NCI-H146 treated with DMSO at 0.1 percent for 48 hours (cell line): ENCODE measurements at regions not wholly inside any gene's neighbourhood (a gene's known extent, or its start where the extent isn't known, plus 50 kb on each side); places are given as distances from the start of the nearest gene placed in this dataset.
"Not testable (repeated sequence)": the region's sequence is repeated elsewhere in the genome, so short reads cannot be mapped to it uniquely, and the experiment has no call there.

Experiments used
- DNase-seq: peaks from one replicate; lab custom pipeline; 2025; ENCODE audit not compliant: unreplicated experiment; lab: John Stamatoyannopoulos, UW

DNA sequence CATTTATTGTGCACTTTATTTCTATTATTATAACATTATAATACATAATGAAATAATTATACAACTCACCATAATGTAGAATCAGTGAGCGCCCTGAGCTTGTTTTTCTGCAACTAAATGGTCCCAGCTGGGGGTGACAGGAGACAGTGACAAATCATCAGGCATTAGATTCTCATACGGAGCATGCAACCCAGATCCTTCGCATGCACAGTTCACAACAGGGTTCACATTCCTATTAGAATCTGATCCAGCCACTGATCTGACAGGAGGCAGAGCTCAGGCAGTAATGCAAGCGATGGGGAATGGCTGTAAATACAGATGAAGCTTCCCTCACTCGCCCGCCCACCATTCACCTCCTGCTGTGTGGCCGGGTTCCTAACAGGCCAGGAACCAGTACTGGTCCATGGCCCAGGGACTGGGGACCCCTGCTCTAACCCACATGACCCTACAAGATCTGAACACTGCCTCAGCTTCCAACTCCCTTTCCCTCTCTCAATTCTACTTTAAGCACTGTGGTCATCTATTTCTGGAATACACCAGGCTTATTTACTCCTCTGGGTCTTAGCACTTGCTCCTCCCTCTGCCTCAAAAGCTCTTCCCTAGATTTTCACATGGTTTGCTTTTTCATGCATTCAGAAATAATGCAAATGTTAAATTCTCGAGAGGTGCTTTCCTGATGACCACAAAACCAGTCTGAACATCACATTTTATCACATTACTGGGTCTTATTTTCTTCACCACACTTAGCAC lies 166.8 kb upstream of the HCCS start:
- DNase-seq, result no peak

DNA sequence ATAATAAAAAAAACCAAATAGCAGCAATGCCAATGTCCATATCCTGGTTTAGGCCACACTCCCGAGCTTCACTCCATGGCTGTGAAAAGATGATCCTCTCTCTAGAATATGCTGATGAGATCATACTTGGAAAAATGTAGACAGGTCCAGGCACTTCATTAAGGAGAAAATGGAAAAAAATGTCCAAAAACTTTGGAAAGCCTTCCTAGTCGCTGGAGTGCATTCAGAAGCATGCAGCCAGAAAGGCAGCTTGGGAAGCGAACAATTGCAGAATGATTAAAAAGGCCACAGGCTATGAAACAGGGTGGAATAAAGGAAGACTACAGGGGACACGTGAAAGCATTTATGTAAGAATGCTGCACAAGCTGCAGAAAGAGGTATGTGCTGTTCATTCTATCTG lies 165.6 kb upstream of the HCCS start:
- no peak for DNase-seq

DNA sequence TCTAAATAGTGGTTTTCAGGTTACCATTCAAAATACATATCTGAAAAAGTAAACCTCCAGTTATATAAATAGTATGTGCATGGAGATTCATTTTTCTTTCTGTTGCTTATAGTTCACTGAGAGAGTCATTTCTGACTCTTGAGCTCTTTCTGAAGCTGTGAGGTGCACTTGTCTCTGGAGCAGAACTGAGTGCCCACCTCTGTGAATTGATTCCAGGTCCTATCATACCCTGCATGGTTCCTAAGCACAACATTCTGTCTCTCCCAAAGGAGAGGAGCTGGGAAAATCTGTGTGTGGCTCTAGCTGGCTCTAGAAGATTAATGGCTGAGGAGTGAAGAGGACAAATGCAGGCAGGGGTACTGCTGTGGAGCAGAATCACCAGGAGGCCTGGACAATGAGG lies 161.6 kb upstream of the HCCS start:
- DNase-seq, result no peak

DNA sequence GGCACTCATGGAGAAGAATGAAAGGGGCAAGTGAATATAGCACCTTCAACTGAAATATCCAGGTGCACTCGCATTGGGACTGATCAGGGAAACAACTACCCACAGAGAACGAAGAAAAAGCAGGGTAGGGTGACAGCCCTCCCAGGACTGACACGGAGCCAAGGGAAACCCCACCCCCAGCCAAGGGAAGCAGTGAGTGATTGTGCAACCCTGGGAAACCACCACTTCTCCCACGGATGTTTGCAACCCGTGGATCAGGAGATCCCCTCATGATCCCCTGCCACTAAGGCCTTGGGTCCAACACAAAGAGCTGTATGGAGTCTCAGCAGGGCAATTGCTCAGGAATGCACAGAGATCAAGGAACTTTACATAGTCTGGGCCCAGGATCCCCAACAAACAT lies 158.5 kb upstream of the HCCS start:
- DNase-seq, result no peak

DNA sequence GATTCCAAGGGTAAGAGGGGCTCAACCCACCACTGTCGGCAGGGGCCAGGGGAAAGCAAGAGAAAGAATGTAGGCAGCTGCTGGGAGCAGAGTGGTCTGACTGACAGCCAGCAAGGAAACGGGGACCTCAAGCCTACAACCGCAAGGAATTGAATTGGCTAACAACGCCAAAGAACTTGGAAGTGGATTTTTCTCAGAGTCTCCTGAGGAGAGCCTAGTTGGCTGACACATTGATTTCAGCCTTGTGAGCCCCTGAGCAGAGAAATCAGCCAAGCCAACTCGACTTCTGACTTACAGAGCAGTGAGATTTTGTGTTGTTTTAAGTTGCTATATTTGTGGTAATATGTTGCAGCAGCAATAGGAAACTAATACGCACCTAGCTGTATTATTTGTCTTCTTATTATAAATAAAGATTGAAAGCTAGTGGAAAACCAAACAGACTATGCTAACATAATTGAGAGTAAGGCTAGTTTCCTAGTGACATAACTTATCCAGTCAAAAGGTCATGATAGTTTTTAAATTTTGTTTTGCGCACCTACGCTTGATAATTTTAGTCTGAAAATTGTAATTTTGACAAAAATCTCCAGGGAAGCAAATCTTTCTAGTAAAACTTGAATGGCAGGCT lies 145.8 kb upstream of the HCCS start:
- DNase-seq, result no peak

DNA sequence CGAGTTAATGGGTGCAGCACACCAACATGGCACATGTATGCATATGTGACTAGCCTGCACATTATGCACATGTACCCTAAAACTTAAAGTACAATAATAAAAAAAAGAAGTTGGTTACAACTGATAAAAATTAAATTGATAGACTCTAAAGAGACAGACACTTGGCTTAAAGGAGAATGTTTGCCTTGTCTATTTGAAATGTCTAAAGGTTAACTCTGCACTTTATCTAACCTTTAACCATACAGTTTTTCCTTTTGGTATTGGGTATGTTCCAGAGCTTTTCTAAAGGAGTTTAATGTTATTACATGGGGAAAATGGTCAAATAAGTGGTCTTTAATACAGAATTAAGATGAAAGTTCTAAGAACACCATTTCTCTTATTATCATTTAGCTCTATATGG lies 145.1 kb upstream of the HCCS start:
- DNase-seq, result no peak

DNA sequence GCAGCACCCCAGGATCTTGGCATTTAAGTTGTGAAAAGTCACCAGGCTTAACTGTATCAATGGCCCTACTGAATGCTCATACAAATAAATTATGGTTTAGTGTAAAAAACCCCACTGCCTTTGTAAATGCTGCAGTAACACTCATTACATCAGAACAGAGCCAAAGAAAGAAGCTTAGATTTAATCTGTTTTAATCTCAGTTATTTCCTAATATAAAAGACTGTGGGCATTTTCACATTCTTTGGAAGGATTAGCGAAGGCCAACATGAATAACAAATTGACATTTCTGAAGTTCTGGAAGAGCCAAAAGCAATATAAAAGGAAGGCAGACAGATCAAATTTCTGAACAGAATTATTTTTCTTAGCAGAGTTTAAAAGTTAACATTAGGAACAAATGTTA lies 140.0 kb upstream of the HCCS start:
- no peak for DNase-seq

DNA sequence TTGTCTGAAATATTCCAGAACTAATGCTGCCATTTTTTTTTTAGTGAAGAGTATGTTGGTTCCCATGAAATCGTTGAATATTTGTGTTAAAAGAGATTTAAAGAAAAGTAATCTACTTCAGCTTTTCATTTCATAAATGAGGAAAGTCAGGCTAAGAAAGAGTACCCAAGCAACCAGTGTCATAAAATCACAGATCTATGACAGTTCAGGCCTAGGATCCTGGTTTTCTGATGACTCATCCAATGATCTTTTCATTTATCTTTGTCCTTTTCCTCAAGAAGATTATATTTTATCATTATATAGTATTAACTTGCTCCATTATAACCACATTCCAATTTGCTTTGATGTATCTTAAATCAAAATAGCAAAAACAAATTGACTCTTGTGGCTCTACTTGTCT lies 139.4 kb upstream of the HCCS start:
- no peak for DNase-seq

DNA sequence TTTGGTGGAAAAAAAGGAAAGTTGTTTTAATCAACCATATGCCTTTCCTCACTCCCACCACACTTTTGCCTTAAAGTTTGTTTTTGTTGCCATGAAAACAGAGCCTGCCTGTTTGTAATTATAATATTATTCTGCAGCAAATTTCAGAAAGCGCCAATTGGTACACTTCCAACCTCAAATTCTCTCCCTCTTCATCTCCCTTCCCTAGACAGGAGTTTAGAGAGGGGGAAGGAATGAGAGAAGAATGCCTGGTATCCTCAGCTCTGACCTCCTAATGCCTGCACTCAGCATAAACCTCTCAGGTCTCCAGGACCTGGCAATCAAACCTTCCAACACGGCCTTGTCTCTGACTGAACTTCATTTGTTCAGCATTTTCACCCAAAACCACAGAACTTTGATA lies 138.4 kb upstream of the HCCS start:
- no peak for DNase-seq

DNA sequence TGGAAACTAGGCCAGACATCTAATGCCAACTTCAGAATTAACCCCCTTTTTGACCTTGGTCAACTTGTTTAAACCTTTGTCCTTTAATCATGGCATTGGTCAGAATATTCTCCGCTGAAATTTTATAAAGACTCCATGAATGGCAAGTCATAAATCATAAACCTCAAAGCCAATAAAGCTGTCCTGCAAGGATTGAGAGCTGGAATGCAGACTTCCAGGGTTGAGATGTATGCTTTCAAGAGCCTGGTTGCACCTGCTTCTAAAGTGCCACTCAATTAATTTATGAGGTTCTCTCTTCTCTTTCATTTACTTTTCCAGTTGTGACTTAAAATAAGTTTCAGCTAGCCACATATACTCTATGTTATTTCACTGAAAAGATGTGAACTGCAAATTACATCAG lies 136.2 kb upstream of the HCCS start:
- no peak for DNase-seq

DNA sequence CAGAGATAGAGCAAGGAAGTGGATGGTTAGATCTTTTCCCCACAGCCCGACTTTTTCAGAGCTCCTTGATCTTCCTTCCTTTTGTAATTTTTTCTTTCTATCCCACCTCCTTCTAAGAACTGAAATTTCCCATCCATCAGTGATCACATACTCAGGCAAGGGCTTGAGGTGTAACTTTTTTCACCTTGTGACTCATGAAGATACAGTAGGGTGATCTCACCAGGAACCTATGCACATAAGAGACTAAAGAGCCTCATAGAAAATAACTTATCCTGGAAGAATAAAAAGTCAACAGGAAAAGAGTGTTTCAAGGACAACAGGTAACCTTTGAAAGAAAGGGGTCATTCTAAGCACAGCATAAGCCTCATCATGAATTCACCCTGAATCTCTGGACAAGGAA lies 131.2 kb upstream of the HCCS start:
- no peak for DNase-seq

DNA sequence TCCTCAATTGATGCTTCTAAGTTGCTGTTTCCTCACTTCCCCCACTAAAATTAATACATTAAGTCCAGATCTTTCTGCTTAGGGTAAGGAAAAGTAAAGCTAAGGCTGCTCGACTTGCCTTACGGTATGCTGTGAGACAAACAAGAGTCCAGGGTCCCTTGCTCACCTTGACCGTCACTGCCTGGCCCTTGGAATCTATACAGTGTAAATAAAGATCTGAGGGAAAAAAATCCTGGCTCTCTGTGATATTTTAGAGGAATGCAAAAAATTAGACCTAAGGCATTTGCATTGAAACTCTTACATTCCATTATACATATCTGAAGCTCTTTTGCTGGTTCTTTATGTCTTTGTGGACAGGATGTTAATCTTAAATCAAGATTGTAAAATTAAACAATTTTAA lies 129.6 kb upstream of the HCCS start:
- no peak for DNase-seq

DNA sequence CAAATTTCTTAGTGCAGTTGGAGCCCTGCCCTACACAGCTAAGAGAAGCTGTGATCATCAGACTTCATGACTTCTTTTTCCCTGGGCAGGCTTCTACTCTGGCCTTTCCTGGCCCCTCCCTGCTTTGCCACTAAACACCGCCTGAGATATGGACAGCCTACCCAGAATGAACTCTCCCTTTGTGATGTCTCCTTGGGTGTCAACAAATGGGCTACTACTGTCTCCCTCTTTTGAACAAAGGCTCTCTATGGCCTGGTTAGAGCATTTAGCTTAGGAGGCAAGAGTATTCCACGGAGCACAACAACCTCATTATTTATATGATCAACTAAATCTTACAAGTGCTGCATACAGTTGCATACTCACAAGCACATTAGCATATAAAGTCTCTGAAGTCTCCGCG lies 127.6 kb upstream of the HCCS start:
- DNase-seq, result no peak

DNA sequence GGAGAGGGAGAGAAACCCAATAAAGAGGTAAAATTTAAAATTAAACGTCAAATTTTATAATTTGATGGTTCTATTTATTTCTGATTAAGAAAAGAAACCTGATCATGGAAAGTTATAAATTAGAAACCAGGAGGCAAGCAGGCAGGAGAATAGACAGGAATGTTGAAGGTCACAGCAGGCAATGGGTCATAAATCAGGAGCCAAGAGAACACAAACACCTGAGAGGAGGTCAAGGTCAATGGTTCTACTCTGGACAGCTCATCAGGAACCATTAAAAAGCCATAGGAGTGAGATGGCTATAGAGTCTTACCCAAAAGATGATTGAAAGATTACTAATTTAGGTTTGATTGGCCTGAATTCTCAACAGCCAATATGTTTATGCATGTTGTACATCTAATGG lies 126.9 kb upstream of the HCCS start:
- no peak for DNase-seq

DNA sequence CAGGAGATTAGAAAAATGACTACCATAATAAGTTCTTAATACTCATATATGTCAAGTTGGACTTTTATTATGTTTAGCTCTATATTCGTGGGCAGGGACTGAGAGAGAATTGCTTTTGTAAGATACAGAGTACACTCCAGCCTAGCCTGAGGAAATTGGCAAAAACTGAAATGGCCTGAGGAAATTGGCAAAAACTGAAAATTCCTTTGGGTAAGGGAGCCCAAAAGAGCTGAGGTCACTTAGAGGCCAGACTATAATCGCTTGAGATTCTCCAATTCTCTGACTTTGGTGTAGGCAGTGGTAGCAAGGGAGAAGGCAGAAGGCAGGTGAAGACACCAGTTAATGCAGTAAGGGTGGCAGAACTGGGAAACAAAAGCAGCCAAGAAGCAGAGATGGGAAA lies 124.5 kb upstream of the HCCS start:
- no peak for DNase-seq

DNA sequence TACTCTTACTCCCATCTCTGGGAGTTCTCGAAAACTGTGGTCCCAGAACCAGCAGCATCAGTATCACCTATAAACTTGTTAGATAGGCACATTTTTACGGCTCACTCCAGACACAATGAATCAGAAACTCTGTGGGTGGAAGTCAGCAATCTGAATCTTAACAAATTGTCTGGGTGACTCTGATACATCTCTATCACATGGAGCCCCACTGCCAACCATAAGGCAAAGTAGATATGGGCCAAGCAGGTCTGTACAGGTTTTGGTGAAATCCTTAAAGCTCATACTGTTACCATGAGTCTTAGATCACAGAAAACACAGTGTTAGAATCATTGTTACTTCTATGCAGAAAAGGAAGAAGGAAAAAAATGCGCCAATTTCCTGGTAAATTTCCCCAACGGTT lies 122.5 kb upstream of the HCCS start:
- DNase-seq, result no peak

DNA sequence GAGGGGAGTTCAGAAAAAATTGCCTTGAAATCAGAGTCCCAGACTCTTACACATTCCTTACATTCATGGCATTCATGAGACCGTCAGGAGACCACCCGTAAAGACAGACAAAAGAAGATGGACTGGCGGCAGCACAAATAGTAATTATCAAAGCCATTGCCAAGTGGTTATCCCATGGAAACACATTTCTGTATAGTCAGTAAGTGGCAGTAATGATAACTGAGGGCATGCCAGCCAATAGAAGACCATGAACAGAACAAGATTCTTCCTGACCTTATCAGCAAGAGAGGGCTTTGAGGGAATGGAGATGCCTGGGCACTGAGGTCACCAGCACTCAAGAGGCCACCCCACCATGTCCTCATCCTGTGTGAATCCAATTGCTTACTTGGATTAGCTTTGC lies 121.7 kb upstream of the HCCS start:
- no peak for DNase-seq

DNA sequence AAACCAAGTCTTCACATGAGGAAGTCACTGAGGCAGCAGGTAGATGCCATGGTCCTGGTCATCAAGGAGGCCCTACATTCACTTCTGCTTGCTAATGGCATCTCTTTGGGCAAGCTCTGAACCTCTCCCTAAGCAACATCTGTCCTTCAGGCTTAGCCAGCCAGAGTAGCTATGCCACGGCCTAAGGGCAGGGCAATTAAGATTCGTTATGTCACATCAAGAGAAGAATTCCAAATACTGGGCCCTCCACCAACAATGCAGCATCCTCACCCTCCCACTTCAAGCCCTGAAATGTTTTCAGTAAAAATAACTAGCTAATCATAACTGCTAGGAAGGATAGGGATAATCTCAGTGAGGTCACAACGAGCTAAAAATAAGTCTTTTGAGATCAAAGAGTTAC lies 120.7 kb upstream of the HCCS start:
- DNase-seq, result no peak

DNA sequence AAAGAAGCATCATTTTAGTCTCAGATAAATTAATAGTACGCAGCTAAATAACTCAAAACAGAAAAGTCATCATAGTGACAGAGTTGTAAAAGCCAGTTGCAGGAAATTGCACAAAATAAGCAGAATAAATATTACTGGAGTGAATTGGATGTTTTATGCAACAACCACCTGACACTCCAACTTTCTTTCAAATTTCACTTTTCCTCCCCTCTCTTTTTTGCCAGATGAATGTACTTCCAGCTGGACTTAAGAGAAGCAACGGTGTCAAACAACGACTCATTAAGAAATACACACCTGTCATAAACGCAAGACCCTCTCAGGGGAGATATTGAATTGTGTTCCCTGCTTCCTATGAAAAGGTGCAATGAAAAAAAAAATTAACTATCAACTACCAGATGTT lies 120.2 kb upstream of the HCCS start:
- DNase-seq, result no peak

DNA sequence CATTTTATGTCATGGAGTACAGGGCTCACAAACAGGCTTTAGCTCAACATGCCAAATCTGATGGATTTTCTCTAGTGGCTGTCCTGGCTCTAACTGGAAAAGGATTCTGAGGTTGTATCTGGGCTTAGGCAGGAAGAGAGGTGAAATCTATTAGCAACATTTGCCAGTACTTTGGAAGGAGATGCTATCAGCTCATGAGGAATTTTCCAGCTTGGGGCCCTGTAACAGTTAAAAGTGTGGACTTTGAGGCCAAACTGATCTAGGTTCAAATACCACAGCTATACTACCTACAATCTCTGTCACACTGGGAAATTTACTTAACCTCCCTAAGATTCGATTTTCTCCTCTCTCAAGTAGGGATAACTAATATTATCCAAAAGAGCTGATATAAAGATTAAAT lies 119.0 kb upstream of the HCCS start:
- no peak for DNase-seq

DNA sequence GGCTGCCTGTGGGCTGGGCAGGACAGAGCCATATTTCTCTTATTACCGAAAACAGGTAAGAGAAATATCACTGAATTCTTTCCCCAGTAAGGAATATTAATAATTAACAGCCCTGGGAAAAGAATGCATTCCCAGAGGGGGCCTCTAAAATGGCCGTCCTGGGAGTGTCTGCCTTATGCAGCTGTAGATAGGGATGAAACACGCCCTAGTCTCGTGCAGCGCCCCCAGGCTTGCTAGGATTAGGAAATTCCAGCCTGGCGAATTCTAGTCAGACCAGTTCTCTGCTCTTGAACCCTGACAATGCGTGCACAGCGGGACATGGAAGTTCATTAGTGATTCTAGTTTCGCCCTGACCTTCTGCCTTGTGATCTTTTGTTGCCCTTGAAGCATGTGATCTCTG lies 104.1 kb upstream of the HCCS start:
- not testable (repeated sequence) for DNase-seq

DNA sequence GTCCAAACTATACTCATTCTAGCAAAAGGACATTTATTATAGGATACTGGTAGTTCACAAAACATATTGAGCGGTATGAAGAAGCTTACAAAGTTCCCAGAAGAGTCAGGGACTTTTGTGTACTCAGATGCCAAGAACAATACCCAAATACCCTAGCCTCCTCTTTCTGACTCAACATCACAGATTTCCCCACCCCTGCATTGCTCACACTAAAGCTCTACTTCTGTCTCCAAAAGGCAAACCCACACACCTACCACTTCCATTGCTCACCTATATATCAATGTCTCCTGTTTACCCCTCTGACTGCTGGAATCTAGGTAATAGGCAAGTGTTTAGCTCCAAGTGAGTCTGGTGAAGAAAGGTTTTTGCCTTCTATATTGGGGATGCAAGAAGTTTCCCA lies 100.7 kb upstream of the HCCS start:
- DNase-seq, result no peak

DNA sequence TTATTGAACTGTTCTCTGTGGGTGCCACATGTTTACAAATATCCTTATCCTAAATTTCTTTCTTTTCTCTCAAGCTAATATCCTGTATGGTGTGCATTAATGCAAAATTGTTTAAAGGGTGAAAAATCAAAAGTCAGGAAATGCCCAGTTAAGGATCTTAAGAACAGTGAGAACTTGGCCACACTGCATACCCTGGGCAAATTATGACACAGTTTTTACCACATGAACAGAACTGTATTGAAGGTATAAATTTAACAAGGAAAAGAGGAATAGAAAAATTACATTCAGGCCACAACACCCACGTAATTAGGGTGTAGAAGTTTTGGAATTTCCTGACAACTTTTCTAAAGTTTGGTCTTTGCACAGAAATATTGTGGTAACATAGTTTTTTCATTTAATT lies 94.4 kb upstream of the HCCS start:
- no peak for DNase-seq
